ENCODE measurements at regions not wholly inside any gene's neighbourhood (a gene's known extent, or its start where the extent isn't known, plus 50 kb on each side); places are given as distances from the start of the nearest gene placed in this dataset.

DNA sequence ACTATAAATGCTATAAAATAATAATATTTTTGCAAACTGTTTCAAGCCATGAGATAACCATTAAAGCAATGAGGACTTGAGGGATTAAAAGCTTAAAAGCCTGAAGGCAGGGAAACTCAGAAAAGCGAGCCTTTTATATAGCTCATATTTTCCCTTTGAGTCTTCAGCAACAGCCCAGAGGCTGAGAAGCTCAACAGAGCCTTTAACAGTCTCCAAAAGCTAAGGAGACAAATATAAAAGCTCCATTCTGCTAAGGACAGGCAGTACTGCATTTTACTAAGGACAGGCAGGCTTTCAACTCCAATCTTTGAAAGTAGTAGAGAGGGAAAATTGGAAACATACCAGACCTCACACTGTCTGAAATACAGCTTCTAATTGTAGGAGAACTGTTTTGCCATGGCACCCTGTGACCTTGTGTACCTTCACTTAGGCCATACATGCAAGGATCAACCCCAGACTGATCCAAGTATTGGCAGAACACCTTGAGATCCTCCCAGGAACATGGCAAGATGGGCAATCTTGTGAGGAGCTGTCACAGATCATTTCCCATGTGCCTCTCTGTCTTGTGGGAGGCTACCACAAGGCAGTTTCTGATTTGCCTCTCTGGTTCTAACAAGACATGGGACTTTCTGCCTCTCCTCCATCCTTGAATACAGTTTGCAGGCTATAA is 53.1 kb upstream of the ARNT2 start:
- 55 to 57% methylated on average over 1 of the region's 1 CpG for WGBS, 2 donors
- DNase-seq (ENCODE audit: low spot score in 2 of 2) = no peak
- H3K4me3 ChIP-seq (ENCODE audit: low read depth, poor library complexity, severe bottlenecking) = no peak overlapping the region
- TF ChIP-seq, protein P1, sequence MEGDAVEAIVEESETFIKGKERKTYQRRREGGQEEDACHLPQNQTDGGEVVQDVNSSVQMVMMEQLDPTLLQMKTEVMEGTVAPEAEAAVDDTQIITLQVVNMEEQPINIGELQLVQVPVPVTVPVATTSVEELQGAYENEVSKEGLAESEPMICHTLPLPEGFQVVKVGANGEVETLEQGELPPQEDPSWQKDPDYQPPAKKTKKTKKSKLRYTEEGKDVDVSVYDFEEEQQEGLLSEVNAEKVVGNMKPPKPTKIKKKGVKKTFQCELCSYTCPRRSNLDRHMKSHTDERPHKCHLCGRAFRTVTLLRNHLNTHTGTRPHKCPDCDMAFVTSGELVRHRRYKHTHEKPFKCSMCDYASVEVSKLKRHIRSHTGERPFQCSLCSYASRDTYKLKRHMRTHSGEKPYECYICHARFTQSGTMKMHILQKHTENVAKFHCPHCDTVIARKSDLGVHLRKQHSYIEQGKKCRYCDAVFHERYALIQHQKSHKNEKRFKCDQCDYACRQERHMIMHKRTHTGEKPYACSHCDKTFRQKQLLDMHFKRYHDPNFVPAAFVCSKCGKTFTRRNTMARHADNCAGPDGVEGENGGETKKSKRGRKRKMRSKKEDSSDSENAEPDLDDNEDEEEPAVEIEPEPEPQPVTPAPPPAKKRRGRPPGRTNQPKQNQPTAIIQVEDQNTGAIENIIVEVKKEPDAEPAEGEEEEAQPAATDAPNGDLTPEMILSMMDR (IDR thresholded peaks at IDR 0.05) = no peak
- no peak for TF ChIP-seq POLR2A (IDR thresholded peaks at IDR 0.05)
- intact Hi-C loops (cut with DNase I; ENCODE audit: low total_unique reads) = no loop called here
